Endothelial cell (in vitro differentiated cells): ENCODE measurements at regions not wholly inside any gene's neighbourhood (a gene's known extent, or its start where the extent isn't known, plus 50 kb on each side); places are given as distances from the start of the nearest gene placed in this dataset.

Source experiments
- DNase-seq: peaks from one replicate; pipeline ENCODE4 v3.0.0; 2021; ENCODE audit warnings: low spot score
- H3K27ac Mint-ChIP-seq: one replicate; pipeline ENCODE4 v1.8.0; 2021; ENCODE audit warnings: mixed read lengths, inconsistent platforms; ENCODE audit not compliant: unreplicated experiment
- H3K27me3 Mint-ChIP-seq: one replicate; pipeline ENCODE4 v1.8.0; 2021; ENCODE audit warnings: mild to moderate bottlenecking, moderate library complexity, mixed read lengths, inconsistent platforms; ENCODE audit not compliant: unreplicated experiment
- H3K36me3 Mint-ChIP-seq: one replicate; pipeline ENCODE4 v1.8.0; 2021; ENCODE audit warnings: mild to moderate bottlenecking, low read depth, mixed read lengths, inconsistent platforms; ENCODE audit not compliant: unreplicated experiment
- H3K4me1 Mint-ChIP-seq: one replicate; pipeline ENCODE4 v1.8.0; 2021; ENCODE audit warnings: mild to moderate bottlenecking, mixed read lengths, inconsistent platforms; ENCODE audit not compliant: unreplicated experiment
- H3K4me3 Mint-ChIP-seq: one replicate; pipeline ENCODE4 v1.8.0; 2021; ENCODE audit warnings: mild to moderate bottlenecking, mixed read lengths, inconsistent platforms; ENCODE audit not compliant: unreplicated experiment
- H3K9me3 Mint-ChIP-seq: one replicate; pipeline ENCODE4 v1.8.0; 2021; ENCODE audit warnings: mixed read lengths, inconsistent platforms; ENCODE audit not compliant: unreplicated experiment
- CTCF ChIP-seq: fragments of 200-600 bp; sonication (generic); IDR thresholded peaks from one replicate; pipeline ENCODE4 v1.5.0; 2021; ENCODE audit warnings: antibody characterized with exemption; ENCODE audit not compliant: unreplicated experiment

- Mint-ChIP-seq H3K4me1 (peaks cover 7% of the 10 kb centered on the region), H3K27ac (no peak overlapping the region), H3K36me3 (no peaks in the 10 kb centered on the region), H3K9me3 (no peaks in the 10 kb centered on the region), H3K27me3 (no peaks in the 10 kb centered on the region), H3K4me3 (no peak overlapping the region)
- no peak for DNase-seq
- TF ChIP-seq CTCF: no peak
Observed at GRCh38 chr20:52895235-52895634, 76.9 kb upstream of the TSHZ2 start.

- no peak for TF ChIP-seq CTCF
- Mint-ChIP-seq H3K4me3 (no peak overlapping the region), H3K27ac (no peak overlapping the region), H3K9me3 (no peaks in the 10 kb centered on the region), H3K4me1 (peaks cover 7% of the 10 kb centered on the region), H3K36me3 (no peaks in the 10 kb centered on the region), H3K27me3 (no peaks in the 10 kb centered on the region)
- DNase-seq: no peak
Observed at GRCh38 chr20:52893498-52893897, 78.7 kb upstream of the TSHZ2 start.

GRCh38 chr20:52892023-52892422, 80.1 kb upstream of the TSHZ2 start:
- H3K27ac Mint-ChIP-seq: no peak overlapping the region
- no peaks in the 10 kb centered on the region for H3K36me3 Mint-ChIP-seq
- no peak for TF ChIP-seq CTCF
- peaks cover 7% of the 10 kb centered on the region for H3K4me1 Mint-ChIP-seq
- no peak for DNase-seq
- no peak overlapping the region for H3K4me3 Mint-ChIP-seq
- no peaks in the 10 kb centered on the region for H3K9me3 Mint-ChIP-seq
- no peaks in the 10 kb centered on the region for H3K27me3 Mint-ChIP-seq

- H3K9me3 Mint-ChIP-seq: no peaks in the 10 kb centered on the region
- H3K36me3 Mint-ChIP-seq: no peaks in the 10 kb centered on the region
- TF ChIP-seq CTCF: no peak
- DNase-seq: no peak
- peaks cover 4% of the 10 kb centered on the region for H3K4me1 Mint-ChIP-seq
- H3K27ac Mint-ChIP-seq: no peak overlapping the region
- no peaks in the 10 kb centered on the region for H3K27me3 Mint-ChIP-seq
- no peak overlapping the region for H3K4me3 Mint-ChIP-seq
Observed at GRCh38 chr20:52890130-52890529, 82.0 kb upstream of the TSHZ2 start.

GRCh38 chr20:52889225-52889624, 82.9 kb upstream of the TSHZ2 start:
- no peak for DNase-seq
- Mint-ChIP-seq H3K27ac (no peak overlapping the region), H3K4me1 (no peaks in the 10 kb centered on the region), H3K4me3 (no peak overlapping the region), H3K36me3 (no peaks in the 10 kb centered on the region), H3K9me3 (no peaks in the 10 kb centered on the region), H3K27me3 (no peaks in the 10 kb centered on the region)
- no peak for TF ChIP-seq CTCF
